Activated naive CD8-positive, alpha-beta T cell treated with anti-CD3 and anti-CD28 coated beads, Interleukin-2, amount 50 U/mL, for 24 hours (primary cell): ENCODE measurements at regions not wholly inside any gene's neighbourhood (a gene's known extent, or its start where the extent isn't known, plus 50 kb on each side); places are given as distances from the start of the nearest gene placed in this dataset.
"Not testable (repeated sequence)": the region's sequence is repeated elsewhere in the genome, so short reads cannot be mapped to it uniquely, and the experiment has no call there.

ENCODE experiments used
- ATAC-seq: fragments of 150-1000 bp; cut with Tn5 transposase; one replicate; pipeline ENCODE4 v1.10.0; 2021
- DNase-seq: peaks from one replicate; pipeline ENCODE4 v3.0.0; 2021
- H3K27ac Mint-ChIP-seq: one replicate; pipeline ENCODE4 v1.8.0; 2021; ENCODE audit warnings: mild to moderate bottlenecking, mixed read lengths
- H3K27me3 Mint-ChIP-seq: one replicate; pipeline ENCODE4 v1.8.0; 2021; ENCODE audit warnings: mixed read lengths
- H3K36me3 Mint-ChIP-seq: one replicate; pipeline ENCODE4 v1.8.0; 2021; ENCODE audit warnings: low read depth, mixed read lengths
- H3K4me1 Mint-ChIP-seq: one replicate; pipeline ENCODE4 v1.8.0; 2021; ENCODE audit warnings: mixed read lengths
- H3K4me3 Mint-ChIP-seq: one replicate; pipeline ENCODE4 v1.8.0; 2021; ENCODE audit warnings: mild to moderate bottlenecking, moderate library complexity, mixed read lengths
- H3K9me3 Mint-ChIP-seq: one replicate; pipeline ENCODE4 v1.8.0; 2021; ENCODE audit warnings: mixed read lengths

DNA sequence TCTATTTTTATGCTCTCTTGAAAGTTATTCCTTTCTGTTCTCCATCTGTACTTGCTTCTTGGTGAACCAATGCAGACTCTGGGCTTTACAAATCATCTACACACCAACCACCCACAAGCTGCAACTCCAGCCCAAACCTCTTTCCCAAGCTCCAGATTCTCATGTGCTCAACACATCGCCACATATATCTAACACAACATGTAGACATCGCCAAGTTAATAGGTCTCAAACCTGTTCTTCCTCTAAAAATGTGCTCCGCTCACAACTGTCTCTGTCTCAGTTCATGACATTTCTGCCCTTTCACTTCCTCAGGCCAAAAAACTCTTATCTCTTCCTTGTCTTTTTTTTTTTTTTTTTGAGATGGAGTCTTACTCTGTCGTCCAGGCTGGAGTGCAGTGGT lies 95.7 kb upstream of the EEPD1 start:
- Mint-ChIP-seq H3K27me3 (no peaks in the 10 kb centered on the region), H3K9me3 (peaks cover 3% of the 10 kb centered on the region), H3K36me3 (no peaks in the 10 kb centered on the region), H3K4me3 (no peak overlapping the region), H3K4me1 (no peaks in the 10 kb centered on the region), H3K27ac (no peak overlapping the region)
- DNase-seq (no peak), ATAC-seq (no peak)

- DNase-seq (no peak), ATAC-seq (no peak)
- peaks cover 3% of the 10 kb centered on the region for H3K9me3 Mint-ChIP-seq
- peaks cover 2% of the 10 kb centered on the region for H3K27me3 Mint-ChIP-seq
- H3K36me3 Mint-ChIP-seq = no peaks in the 10 kb centered on the region
- no peak overlapping the region for H3K4me3 Mint-ChIP-seq
- H3K4me1 Mint-ChIP-seq = no peaks in the 10 kb centered on the region
- no peak overlapping the region for H3K27ac Mint-ChIP-seq
Measured at GRCh38 chr7:36058020-36058592, 94.9 kb upstream of the EEPD1 start.

DNA sequence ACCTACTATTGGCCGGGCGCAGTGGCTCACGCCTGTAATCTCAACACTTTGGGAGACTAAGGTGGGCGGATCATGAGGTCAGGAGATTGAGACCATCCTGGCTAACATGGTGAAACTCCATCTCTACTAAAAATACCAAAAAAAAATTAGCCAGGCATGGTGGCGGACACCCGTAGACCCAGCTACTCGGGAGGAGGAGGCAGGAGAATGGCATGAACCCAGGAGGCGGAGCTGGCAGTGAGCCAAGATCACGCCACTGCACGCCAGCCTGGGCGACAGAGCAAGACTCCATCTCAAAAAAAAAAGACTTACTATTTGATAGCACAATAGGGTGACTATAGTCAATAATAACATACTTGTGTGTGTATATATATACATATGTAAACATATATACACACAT lies 92.7 kb upstream of the EEPD1 start:
- ATAC-seq, H3K9me3 Mint-ChIP-seq, H3K36me3 Mint-ChIP-seq, H3K27ac Mint-ChIP-seq, H3K4me1 Mint-ChIP-seq, H3K27me3 Mint-ChIP-seq, H3K4me3 Mint-ChIP-seq, DNase-seq: not testable (repeated sequence)

- DNase-seq = no peak
- Mint-ChIP-seq H3K27ac (no peak overlapping the region), H3K4me1 (no peaks in the 10 kb centered on the region)
Measured at GRCh38 chr7:36062154-36062815, 90.8 kb upstream of the EEPD1 start.

DNA sequence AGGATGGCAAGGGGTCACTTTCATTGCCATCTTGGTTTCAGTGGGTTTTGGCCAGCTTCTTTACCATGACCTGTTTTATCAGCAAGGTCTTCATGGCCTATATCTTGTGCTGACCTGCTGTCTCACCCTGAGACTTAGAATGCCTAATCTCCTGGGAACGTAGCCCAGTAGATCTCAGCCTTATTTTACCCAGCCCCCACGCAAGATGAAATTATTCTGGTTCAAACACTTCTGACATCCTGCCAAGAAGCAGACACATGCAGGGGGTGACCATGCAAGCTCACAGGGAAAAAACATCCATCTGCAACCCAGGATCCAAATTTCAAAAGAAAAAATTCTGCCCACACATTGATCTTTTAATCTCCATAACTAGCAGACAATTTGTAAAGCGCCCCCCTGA lies 88.4 kb upstream of the EEPD1 start:
- Mint-ChIP-seq H3K4me1 (no peaks in the 10 kb centered on the region), H3K27ac (no peak overlapping the region), H3K9me3 (peaks cover 3% of the 10 kb centered on the region), H3K27me3 (peaks cover 5% of the 10 kb centered on the region), H3K36me3 (no peaks in the 10 kb centered on the region), H3K4me3 (no peak overlapping the region)
- no peak for ATAC-seq
- DNase-seq = no peak

More at GRCh38 chr7:36062154-36062815, 90.8 kb upstream of the EEPD1 start:
- peaks cover 5% of the 10 kb centered on the region for H3K27me3 Mint-ChIP-seq
- no peak overlapping the region for H3K4me3 Mint-ChIP-seq
- H3K9me3 Mint-ChIP-seq = peaks cover 3% of the 10 kb centered on the region
- no peaks in the 10 kb centered on the region for H3K36me3 Mint-ChIP-seq
- no peak for ATAC-seq

DNA sequence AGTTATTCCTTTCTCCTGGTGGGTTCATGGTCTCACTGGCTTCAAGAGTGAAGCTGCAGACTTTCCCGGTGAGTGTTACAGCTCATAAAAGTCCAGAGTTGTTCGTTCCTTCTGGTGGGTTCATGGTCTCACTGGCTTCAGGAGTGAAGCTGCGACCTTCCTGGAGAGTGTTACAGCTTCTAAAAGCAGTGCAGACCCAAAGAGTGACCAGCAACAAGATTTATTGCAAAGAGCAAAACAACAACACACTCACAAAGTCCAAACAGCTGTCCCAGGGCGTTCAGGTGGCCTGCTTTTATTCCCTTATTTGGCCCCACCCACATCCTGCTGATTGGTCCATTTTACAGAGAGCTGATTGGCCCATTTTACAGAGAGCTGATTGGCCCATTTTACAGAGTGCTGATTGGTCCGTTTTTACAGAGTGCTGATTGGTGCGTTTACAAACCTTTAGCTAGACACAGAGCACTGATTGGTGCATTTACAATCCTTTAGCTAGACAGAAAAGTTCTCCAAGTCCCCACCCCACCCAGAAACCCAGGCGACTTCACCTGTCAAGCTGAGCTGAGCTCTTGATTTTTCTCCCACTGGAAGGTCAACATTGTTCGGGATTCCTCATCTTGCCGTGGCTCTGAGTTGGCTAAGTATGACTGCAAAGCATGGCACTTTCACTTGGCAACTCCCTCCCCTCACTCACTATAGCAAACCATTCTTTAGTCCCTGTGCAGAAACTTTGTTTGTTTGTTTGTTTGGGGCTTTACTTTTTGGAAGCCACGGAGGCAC lies 87.3 kb upstream of the EEPD1 start:
- DNase-seq, H3K4me3 Mint-ChIP-seq, H3K9me3 Mint-ChIP-seq, H3K27me3 Mint-ChIP-seq, H3K36me3 Mint-ChIP-seq, H3K4me1 Mint-ChIP-seq, H3K27ac Mint-ChIP-seq, ATAC-seq: not testable (repeated sequence)

DNA sequence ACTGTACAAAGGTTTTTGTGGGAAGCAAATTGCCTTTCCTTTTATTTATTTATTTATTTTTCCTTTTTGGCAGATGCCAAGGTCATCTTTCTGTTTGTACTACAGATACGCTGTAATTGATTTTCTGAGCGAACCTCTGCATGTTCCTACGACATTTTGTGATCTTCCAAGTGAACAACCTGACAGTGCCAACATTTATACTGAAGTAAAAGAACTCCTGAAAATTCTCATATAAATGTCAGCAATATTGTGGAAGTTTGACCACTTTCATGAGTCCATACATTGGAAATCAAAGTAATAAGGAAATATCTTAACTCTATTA lies 86.8 kb upstream of the EEPD1 start:
- no peak for DNase-seq
- Mint-ChIP-seq H3K4me1 (no peaks in the 10 kb centered on the region), H3K27ac (no peak overlapping the region), H3K4me3 (no peak overlapping the region), H3K9me3 (no peaks in the 10 kb centered on the region), H3K36me3 (no peaks in the 10 kb centered on the region), H3K27me3 (peaks cover 5% of the 10 kb centered on the region)
- ATAC-seq = no peak

- Mint-ChIP-seq H3K4me1 (no peaks in the 10 kb centered on the region), H3K27ac (no peak overlapping the region), H3K9me3 (no peaks in the 10 kb centered on the region), H3K4me3 (no peak overlapping the region), H3K36me3 (no peaks in the 10 kb centered on the region), H3K27me3 (peaks cover 1% of the 10 kb centered on the region)
- no peak for ATAC-seq
- DNase-seq = no peak
Measured at GRCh38 chr7:36070230-36070629, 82.8 kb upstream of the EEPD1 start.

GRCh38 chr7:36071605-36072004 lies 81.4 kb upstream of the EEPD1 start:
- H3K4me3 Mint-ChIP-seq = no peak overlapping the region
- no peaks in the 10 kb centered on the region for H3K36me3 Mint-ChIP-seq
- no peaks in the 10 kb centered on the region for H3K4me1 Mint-ChIP-seq
- H3K27ac Mint-ChIP-seq = no peak overlapping the region
- DNase-seq = no peak
- no peaks in the 10 kb centered on the region for H3K9me3 Mint-ChIP-seq
- no peaks in the 10 kb centered on the region for H3K27me3 Mint-ChIP-seq
- ATAC-seq = no peak

- H3K9me3 Mint-ChIP-seq = no peaks in the 10 kb centered on the region
- H3K27ac Mint-ChIP-seq = no peak overlapping the region
- no peak overlapping the region for H3K4me3 Mint-ChIP-seq
- DNase-seq = no peak
- H3K27me3 Mint-ChIP-seq = no peaks in the 10 kb centered on the region
- no peaks in the 10 kb centered on the region for H3K4me1 Mint-ChIP-seq
- no peaks in the 10 kb centered on the region for H3K36me3 Mint-ChIP-seq
- no peak for ATAC-seq
Measured at GRCh38 chr7:36072620-36073019, 80.4 kb upstream of the EEPD1 start.

- Mint-ChIP-seq H3K9me3 (no peaks in the 10 kb centered on the region), H3K27me3 (no peaks in the 10 kb centered on the region), H3K36me3 (no peaks in the 10 kb centered on the region), H3K4me1 (no peaks in the 10 kb centered on the region), H3K4me3 (no peak overlapping the region), H3K27ac (no peak overlapping the region)
- DNase-seq = no peak
- ATAC-seq = no peak
Measured at GRCh38 chr7:36075561-36075960, 77.5 kb upstream of the EEPD1 start.

GRCh38 chr7:36076074-36076473 lies 77.0 kb upstream of the EEPD1 start:
- no peaks in the 10 kb centered on the region for H3K27me3 Mint-ChIP-seq
- H3K9me3 Mint-ChIP-seq = no peaks in the 10 kb centered on the region
- no peak for ATAC-seq
- no peak for DNase-seq
- H3K27ac Mint-ChIP-seq = no peak overlapping the region
- H3K36me3 Mint-ChIP-seq = no peaks in the 10 kb centered on the region
- H3K4me1 Mint-ChIP-seq = no peaks in the 10 kb centered on the region
- H3K4me3 Mint-ChIP-seq = no peak overlapping the region

- no peak overlapping the region for H3K4me3 Mint-ChIP-seq
- no peak overlapping the region for H3K27ac Mint-ChIP-seq
- no peaks in the 10 kb centered on the region for H3K4me1 Mint-ChIP-seq
- no peaks in the 10 kb centered on the region for H3K27me3 Mint-ChIP-seq
- no peak for DNase-seq
- ATAC-seq = no peak
- H3K9me3 Mint-ChIP-seq = no peaks in the 10 kb centered on the region
- H3K36me3 Mint-ChIP-seq = no peaks in the 10 kb centered on the region
Measured at GRCh38 chr7:36078816-36079360, 74.2 kb upstream of the EEPD1 start.

- H3K4me1 Mint-ChIP-seq = no peaks in the 10 kb centered on the region
- ATAC-seq (no peak), DNase-seq (no peak)
- H3K9me3 Mint-ChIP-seq = no peaks in the 10 kb centered on the region
- no peak overlapping the region for H3K4me3 Mint-ChIP-seq
- no peaks in the 10 kb centered on the region for H3K36me3 Mint-ChIP-seq
- no peaks in the 10 kb centered on the region for H3K27me3 Mint-ChIP-seq
- no peak overlapping the region for H3K27ac Mint-ChIP-seq
Measured at GRCh38 chr7:36079446-36080025, 73.5 kb upstream of the EEPD1 start.

- H3K4me1 Mint-ChIP-seq = no peaks in the 10 kb centered on the region
- ATAC-seq = no peak
- no peaks in the 10 kb centered on the region for H3K36me3 Mint-ChIP-seq
- H3K9me3 Mint-ChIP-seq = no peaks in the 10 kb centered on the region
- no peak for DNase-seq
- no peak overlapping the region for H3K27ac Mint-ChIP-seq
- H3K4me3 Mint-ChIP-seq = no peak overlapping the region
- H3K27me3 Mint-ChIP-seq = no peaks in the 10 kb centered on the region
Measured at GRCh38 chr7:36080843-36081242, 72.2 kb upstream of the EEPD1 start.
